GM06990 (cell line): ENCODE measurements at regions not wholly inside any gene's neighbourhood (a gene's known extent, or its start where the extent isn't known, plus 50 kb on each side); places are given as distances from the start of the nearest gene placed in this dataset.

ENCODE experiments used
- DNase-seq: peaks from one replicate; pipeline ENCODE4 v3.0.0-alpha.2; 2011; ENCODE audit not compliant: insufficient read length; ENCODE audit errors: extremely low read depth
- H3K27me3 ChIP-seq: replicated peaks from 2 replicates; pipeline ENCODE4 v1.6.0; 2011; ENCODE audit warnings: low read length; ENCODE audit not compliant: control insufficient read depth, insufficient read depth
- H3K36me3 ChIP-seq: 2 replicates; pipeline ENCODE4 v1.5.1; 2011; ENCODE audit warnings: low read length; ENCODE audit not compliant: control insufficient read depth, insufficient read depth
- H3K4me3 ChIP-seq: replicated peaks from 2 replicates; pipeline ENCODE4 v1.5.1; 2011; ENCODE audit warnings: low read depth, mild to moderate bottlenecking, control low read depth, low read length
- TF ChIP-seq, protein P1 (sequence below): IDR thresholded peaks from 2 replicates; pipeline ENCODE4 v1.5.1; 2011; ENCODE audit warnings: low read length, control low read depth, mild to moderate bottlenecking, inconsistent platforms; ENCODE audit not compliant: insufficient read depth, poor library complexity, severe bottlenecking

DNA sequence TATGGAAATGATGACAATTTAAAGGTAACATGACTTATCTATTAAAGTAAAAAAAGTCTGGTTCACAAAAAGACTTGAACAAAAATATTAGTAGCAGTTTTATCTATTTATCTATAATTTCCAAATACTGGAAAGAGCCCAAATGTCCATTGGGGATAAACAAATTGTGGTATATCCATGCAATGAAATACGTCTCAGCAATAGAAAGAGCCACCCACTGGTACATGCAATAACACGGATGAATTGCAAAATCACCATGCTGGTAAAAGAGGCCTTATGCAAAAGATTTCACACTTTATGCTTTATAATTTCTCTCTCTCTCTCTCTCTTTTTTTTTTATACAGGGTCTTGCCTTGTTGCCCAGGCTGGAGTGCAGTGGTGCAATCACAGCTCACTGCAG, 91.4 kb upstream of the ASAP2 start:
- TF ChIP-seq, protein P1, sequence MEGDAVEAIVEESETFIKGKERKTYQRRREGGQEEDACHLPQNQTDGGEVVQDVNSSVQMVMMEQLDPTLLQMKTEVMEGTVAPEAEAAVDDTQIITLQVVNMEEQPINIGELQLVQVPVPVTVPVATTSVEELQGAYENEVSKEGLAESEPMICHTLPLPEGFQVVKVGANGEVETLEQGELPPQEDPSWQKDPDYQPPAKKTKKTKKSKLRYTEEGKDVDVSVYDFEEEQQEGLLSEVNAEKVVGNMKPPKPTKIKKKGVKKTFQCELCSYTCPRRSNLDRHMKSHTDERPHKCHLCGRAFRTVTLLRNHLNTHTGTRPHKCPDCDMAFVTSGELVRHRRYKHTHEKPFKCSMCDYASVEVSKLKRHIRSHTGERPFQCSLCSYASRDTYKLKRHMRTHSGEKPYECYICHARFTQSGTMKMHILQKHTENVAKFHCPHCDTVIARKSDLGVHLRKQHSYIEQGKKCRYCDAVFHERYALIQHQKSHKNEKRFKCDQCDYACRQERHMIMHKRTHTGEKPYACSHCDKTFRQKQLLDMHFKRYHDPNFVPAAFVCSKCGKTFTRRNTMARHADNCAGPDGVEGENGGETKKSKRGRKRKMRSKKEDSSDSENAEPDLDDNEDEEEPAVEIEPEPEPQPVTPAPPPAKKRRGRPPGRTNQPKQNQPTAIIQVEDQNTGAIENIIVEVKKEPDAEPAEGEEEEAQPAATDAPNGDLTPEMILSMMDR, result no peak
- H3K36me3 ChIP-seq, result no peaks in the 10 kb centered on the region
- no peaks in the 10 kb centered on the region for H3K27me3 ChIP-seq
- no peak overlapping the region for H3K4me3 ChIP-seq
- DNase-seq, result no peak

DNA sequence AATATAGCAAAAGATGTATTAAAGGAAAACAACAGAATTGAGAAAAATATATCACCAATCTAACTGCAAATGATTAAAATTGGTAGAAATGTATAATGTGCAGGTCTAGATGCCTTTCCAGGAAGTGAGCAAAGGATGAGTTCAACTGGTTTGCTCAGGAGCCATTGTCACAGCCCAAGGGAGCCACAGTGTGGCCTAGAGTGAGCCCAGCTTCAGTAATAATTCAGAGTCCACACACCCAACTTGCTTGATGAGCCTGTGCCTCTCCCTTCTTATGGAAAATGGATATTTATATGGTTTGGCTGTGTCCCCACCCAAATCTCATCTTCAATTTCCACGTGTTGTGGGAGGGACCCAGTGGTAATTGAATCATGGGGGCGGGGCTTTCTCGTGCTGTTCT, 92.2 kb upstream of the ASAP2 start:
- TF ChIP-seq, protein P1, result no peak
- H3K27me3 ChIP-seq, result no peaks in the 10 kb centered on the region
- H3K36me3 ChIP-seq, result no peaks in the 10 kb centered on the region
- no peak for DNase-seq
- H3K4me3 ChIP-seq, result no peak overlapping the region

DNA sequence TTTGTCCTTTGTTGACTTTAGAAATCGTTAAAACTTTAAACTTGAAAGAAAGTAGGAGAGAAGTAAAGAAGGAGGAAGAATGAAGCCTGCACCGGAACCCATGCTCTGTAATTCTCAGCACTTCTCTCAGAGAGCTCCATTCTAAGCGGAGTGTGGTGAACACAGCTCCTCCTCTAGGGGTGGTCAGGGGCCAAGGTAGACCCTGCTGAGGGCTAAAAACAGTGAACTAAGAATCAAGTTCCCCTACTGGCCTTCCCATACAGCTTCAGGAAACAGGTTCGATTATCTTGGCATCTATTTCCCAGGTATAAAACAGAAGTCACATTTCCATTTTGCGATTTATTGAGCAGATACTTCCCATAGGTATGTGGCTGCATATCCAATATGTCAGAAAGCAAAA, 92.7 kb upstream of the ASAP2 start:
- DNase-seq, result no peak
- H3K4me3 ChIP-seq, result no peak overlapping the region
- H3K36me3 ChIP-seq, result no peaks in the 10 kb centered on the region
- TF ChIP-seq, protein P1, result no peak
- no peaks in the 10 kb centered on the region for H3K27me3 ChIP-seq

DNA sequence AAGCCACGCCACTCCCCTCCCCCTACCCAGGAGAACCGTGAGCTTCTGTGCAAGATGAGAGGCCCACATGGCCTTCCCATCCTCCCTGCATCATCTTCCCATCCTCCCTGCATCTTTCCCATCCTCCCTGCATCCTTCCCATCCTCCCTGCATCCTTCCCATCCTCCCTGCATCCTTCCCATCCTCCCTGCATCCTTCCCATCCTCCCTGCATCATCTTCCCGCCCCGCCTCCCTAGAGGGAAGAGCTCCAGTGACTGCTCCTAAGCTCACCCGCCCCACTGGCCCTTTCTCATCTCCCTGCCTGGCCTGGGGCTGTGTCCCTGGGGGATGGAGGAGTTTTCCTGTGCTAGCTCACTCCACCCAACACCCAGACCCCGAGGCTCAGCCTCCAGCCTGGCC, 93.3 kb upstream of the ASAP2 start:
- Histone ChIP-seq H3K27me3 (no peaks in the 10 kb centered on the region), H3K4me3 (no peak overlapping the region), H3K36me3 (no peaks in the 10 kb centered on the region)
- TF ChIP-seq, protein P1, result no peak
- no peak for DNase-seq

DNA sequence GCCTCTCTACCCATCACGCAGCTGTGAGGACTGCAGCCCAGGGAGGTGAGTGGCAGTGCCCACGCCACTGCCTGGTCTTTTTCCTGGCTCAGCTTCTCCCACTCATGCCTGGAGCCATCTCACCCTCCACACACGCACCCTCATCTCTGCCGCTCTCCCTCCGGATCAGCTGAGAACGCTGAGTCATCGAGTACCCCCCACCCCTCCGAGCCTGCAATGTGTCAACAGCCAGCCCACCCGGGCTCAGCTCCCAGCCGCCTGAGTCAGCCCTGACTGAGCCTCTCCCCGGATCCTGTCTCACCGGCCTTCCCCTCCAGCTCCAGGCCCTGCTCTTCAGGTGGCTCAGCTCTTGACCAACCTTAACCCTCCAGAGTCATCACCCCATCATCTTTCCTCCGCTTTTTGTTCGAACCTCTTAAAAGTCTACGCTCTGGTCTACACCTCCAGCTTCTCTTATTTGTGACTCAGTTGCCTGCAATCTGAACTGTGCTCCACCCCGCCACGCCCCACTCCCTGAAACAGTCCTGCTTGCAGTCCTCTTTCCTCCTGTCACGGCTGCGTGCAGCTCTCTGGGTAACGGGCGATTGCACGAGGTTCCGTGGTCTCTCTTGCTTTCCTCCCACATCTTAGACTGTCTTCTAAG, 94.4 kb upstream of the ASAP2 start:
- TF ChIP-seq, protein P1, result no peak
- no peaks in the 10 kb centered on the region for H3K36me3 ChIP-seq
- no peaks in the 10 kb centered on the region for H3K27me3 ChIP-seq
- no peak overlapping the region for H3K4me3 ChIP-seq
- DNase-seq, result no peak
